Activated T-cell treated with anti-CD3 and anti-CD28 coated beads, Interleukin-2, amount 50 U/mL, for 24 hours (primary cell): ENCODE measurements at regions not wholly inside any gene's neighbourhood (a gene's known extent, or its start where the extent isn't known, plus 50 kb on each side); places are given as distances from the start of the nearest gene placed in this dataset.
"Not testable (repeated sequence)": the region's sequence is repeated elsewhere in the genome, so short reads cannot be mapped to it uniquely, and the experiment has no call there.

Experiments
- DNase-seq: peaks from one replicate; pipeline ENCODE4 v3.0.0-alpha.2; 2020
- H3K27ac Mint-ChIP-seq: 2 replicates; pipeline ENCODE4 v1.8.0; 2020; ENCODE audit warnings: mild to moderate bottlenecking, mixed read lengths
- H3K27me3 Mint-ChIP-seq: 2 replicates; pipeline ENCODE4 v1.8.0; 2020; ENCODE audit warnings: mixed read lengths
- H3K36me3 Mint-ChIP-seq: 2 replicates; pipeline ENCODE4 v1.8.0; 2020; ENCODE audit warnings: low read depth, mixed read lengths
- H3K4me1 Mint-ChIP-seq: 2 replicates; pipeline ENCODE4 v1.8.0; 2020; ENCODE audit warnings: low read depth, mixed read lengths
- H3K4me3 Mint-ChIP-seq: 2 replicates; pipeline ENCODE4 v1.8.0; 2020; ENCODE audit warnings: mild to moderate bottlenecking, moderate library complexity, mixed read lengths
- H3K9me3 Mint-ChIP-seq: 2 replicates; pipeline ENCODE4 v1.8.0; 2020; ENCODE audit warnings: mixed read lengths

DNA sequence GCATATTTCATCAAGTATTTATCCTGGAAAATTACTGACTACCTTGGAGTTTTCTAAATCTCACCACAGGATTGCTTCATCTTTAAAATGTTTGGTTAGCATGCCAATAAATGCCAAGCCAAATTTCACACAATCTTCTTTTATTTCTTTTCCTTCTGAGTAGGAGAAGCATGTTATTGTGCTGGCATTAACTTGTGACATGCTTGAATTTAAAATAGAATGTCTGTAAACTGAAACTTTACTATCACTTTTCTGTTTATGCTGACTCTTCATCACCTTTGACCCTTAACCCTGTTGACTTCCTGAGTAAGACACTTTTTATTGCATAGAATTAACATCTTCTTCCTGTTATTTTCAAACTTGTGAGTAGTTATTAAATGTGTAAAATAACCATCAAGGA lies 56.2 kb upstream of the LRRTM4 start:
- H3K27ac Mint-ChIP-seq: no peak overlapping the region
- H3K4me1 Mint-ChIP-seq: no peaks in the 10 kb centered on the region
- peaks cover 20% of the 10 kb centered on the region for H3K9me3 Mint-ChIP-seq
- no peaks in the 10 kb centered on the region for H3K27me3 Mint-ChIP-seq
- no peak overlapping the region for H3K4me3 Mint-ChIP-seq
- no peak for DNase-seq
- no peaks in the 10 kb centered on the region for H3K36me3 Mint-ChIP-seq

DNA sequence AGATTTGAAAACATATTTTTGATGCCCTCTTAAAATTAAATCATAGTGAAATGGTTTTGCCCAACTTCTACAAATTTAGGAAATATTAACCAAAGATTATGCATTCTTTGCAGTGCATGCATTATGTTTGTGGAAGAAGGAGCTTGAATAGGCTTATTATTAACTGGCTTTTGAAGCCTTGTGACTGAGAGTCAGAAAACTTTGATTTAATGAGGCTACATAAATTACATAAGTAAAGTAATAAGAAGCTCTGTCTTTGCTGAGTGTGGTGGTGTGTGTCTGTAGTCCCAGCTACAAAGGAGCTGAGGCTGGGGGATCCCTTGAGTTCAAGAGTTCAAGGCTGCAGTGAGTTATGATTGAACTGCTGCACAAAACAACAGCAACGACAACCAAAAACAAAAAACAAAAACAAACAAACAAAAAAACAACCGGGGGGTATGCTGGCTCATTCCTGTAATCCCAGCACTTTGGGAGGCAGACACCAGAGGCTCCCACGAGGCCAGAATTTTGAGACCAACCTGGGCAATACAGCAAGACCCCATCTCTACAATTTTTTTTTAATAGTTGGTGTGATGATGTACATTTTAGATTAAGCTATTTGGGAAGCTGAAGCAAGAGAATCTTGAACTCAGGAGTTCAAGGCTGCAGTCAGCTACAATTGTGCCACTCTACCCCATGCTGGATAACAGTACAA lies 57.0 kb upstream of the LRRTM4 start:
- Mint-ChIP-seq H3K4me1 (no peaks in the 10 kb centered on the region), H3K4me3 (no peak overlapping the region), H3K27me3 (no peaks in the 10 kb centered on the region), H3K36me3 (no peaks in the 10 kb centered on the region), H3K9me3 (peaks cover 23% of the 10 kb centered on the region), H3K27ac (no peak overlapping the region)
- DNase-seq: no peak

DNA sequence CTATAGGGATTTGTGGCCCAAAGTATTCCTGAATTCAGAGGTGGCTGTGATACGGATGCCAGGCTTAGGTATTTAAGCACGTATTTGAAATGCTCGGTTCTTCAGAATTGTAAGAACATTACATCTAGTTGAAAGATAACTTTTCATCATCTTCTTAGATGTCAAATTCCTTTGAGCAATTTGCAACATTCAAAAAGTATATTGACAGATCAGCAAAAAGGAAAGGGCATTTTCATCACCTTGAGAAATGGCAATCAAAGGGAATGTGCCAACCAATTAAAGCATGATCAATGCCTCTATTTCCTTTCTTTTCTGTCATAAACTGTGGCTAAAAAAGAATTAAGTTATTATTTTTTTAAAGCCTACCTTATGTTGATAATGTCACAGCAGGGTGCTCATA lies 66.3 kb upstream of the LRRTM4 start:
- Mint-ChIP-seq H3K27me3 (no peaks in the 10 kb centered on the region), H3K4me1 (no peaks in the 10 kb centered on the region), H3K36me3 (no peaks in the 10 kb centered on the region), H3K9me3 (peaks cover 22% of the 10 kb centered on the region), H3K27ac (no peak overlapping the region), H3K4me3 (no peak overlapping the region)
- DNase-seq: no peak

DNA sequence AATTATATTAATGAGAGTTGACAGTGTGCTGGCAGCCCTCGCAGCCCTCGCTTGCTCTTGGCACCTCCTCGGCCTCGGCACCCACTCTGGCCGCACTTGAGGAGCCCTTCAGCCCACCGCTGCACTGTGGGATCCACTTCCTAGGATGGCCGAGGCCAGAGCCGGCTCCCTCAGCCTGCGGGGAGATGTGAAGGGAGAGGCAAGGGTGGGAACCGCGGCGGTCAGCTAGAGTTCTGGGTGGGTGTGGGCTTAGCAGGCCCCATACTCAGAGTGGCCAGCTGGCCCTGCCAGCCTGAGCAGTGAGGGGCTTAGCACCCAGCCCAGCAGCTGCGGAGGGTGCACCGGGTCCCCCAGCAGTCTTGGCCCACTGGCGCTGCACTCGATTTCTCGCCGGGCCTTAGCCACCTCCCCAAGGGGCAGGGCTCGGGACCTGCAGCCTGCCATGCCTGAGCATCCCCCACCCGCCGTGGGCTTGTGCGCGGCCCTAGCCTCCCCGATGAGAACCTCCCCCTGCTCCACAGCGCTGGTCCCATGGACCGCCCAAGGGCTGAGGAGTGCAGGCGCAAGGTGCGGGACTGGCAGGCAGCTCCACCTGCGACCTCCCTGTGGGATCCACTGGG lies 68.2 kb upstream of the LRRTM4 start:
- Mint-ChIP-seq H3K9me3 (peaks cover 16% of the 10 kb centered on the region), H3K4me3 (no peak overlapping the region), H3K27ac (no peak overlapping the region), H3K36me3 (no peaks in the 10 kb centered on the region), H3K27me3 (no peaks in the 10 kb centered on the region), H3K4me1 (no peaks in the 10 kb centered on the region)
- DNase-seq: no peak

DNA sequence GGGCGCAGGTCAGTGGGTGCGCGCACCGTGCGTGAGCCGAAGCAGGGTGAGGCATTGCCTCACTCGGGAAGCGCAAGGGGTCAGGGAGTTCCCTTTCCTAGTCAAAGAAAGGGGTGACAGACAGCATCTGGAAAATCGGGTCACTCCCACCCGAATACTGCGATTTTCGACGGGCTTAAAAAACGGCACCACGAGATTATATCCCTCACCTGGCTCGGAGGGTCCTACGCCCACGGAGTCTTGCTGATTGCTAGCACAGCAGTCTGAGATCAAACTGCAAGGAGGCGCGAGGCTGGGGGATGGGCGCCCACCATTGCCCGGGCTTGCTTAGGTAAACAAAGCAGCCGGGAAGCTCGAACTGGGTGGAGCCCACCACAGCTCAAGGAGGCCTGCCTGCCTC lies 70.8 kb upstream of the LRRTM4 start:
- not testable (repeated sequence) for H3K27me3 Mint-ChIP-seq, H3K36me3 Mint-ChIP-seq, DNase-seq, H3K4me3 Mint-ChIP-seq, H3K27ac Mint-ChIP-seq, H3K4me1 Mint-ChIP-seq
- H3K9me3 Mint-ChIP-seq: peaks cover 11% of the 10 kb centered on the region

DNA sequence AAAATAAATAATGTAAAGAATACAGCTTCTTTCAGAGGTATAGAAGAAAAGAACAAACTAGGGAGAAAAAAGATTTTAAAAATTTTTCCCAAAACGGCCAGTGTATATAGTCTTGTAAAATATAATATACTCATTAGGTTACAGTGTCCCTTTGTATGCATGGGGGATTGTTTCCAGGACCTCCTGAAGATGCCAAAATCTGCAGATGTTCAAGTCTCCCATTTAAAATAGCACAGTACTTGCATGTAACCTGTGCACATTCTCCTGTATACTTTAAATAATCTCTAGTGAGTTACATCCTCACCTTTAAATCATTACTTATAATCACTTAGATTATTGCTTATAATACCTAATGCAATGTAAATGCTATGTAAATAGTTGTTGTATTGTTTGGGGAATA lies 80.6 kb upstream of the LRRTM4 start:
- H3K4me3 Mint-ChIP-seq: no peak overlapping the region
- no peak overlapping the region for H3K27ac Mint-ChIP-seq
- H3K9me3 Mint-ChIP-seq: peaks cover 8% of the 10 kb centered on the region
- H3K4me1 Mint-ChIP-seq: no peaks in the 10 kb centered on the region
- DNase-seq: no peak
- H3K27me3 Mint-ChIP-seq: no peaks in the 10 kb centered on the region
- no peaks in the 10 kb centered on the region for H3K36me3 Mint-ChIP-seq

DNA sequence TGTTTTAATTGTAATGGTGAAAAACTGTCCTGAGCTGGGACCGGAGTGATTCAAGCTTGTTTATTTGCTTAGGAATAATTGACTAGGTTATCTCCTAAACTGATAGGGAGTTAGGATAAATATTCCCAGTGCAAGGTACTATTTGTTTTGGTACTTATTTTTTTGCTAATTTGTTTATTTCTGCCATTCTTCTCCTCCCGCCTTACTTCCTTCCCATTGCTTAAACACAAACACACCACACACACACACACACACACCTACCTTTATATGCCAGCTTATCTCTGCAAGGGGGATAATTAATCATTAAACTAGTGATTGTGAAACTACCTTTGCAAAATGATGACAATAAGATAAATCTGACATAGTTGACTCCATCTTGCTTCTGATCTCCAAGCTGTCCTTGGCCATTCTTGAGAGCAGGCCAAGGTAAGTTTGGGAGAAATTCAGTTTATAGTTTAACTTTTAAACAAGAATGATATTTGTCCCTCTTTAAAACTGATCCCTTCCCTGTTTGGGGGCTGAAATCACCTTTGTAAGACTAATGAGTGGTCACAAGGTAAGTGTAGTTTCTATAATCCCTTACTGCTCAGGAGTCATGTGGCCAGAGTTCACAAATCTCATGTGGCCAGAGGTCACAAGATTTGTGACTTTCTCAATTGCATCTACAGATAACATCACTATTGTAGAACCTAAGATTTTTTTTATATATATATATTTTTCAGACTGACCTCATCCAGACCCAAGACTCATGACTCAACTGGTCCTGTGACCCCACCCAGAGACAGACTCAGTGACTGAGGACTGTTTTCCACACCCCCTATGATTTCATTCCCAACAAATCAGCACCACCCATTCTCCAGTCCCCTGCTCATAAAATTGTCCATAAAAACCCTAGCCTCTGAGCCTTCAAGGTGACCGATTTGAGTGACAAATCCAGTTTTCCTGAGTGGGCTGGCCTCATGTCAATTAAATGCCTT lies 83.1 kb upstream of the LRRTM4 start:
- no peak for DNase-seq
- Mint-ChIP-seq H3K36me3 (no peaks in the 10 kb centered on the region), H3K27me3 (no peaks in the 10 kb centered on the region), H3K9me3 (peaks cover 9% of the 10 kb centered on the region), H3K27ac (no peak overlapping the region), H3K4me3 (no peak overlapping the region), H3K4me1 (no peaks in the 10 kb centered on the region)

DNA sequence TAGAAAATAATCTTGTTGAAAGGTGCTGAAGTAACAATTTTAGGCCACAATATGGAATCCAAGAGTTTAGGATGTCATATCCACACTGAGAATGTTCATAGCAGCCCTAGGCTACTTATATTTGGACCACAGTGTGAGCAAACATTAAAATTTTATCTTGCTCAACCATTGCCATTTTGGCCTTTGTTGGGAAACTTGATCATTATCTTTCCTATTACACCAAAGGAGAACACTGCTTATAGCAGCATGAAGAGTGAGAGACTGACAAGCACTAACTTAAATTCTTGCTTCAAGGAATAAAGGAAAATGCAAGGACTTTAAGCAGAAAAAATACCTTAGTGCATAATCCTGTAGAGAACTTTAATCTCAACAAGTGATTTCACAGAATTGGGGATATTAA lies 86.3 kb upstream of the LRRTM4 start:
- H3K36me3 Mint-ChIP-seq: no peaks in the 10 kb centered on the region
- H3K27me3 Mint-ChIP-seq: no peaks in the 10 kb centered on the region
- H3K4me3 Mint-ChIP-seq: no peak overlapping the region
- H3K27ac Mint-ChIP-seq: no peak overlapping the region
- no peak for DNase-seq
- H3K4me1 Mint-ChIP-seq: no peaks in the 10 kb centered on the region
- H3K9me3 Mint-ChIP-seq: peaks cover 24% of the 10 kb centered on the region

DNA sequence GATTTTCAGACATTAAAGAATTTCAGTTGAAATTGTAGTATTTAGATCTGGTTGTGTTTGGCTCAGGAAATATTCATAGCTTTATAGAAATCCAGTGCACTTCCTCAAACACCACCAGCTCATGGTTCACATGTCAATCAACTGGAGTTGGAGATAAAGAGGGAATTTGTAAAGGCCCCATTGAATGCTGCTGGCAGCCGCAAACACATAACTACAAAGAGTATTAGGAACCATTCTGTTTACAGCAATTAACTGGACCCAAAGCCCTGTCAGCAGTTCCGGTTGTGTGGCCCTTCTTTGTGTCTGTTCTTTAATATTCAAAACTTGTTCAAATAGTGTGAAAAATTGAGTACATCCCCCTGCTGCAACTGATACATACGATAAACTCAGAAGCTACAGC lies 107.4 kb upstream of the LRRTM4 start:
- H3K27ac Mint-ChIP-seq: no peak overlapping the region
- no peak for DNase-seq
- H3K27me3 Mint-ChIP-seq: no peaks in the 10 kb centered on the region
- H3K4me3 Mint-ChIP-seq: no peak overlapping the region
- no peaks in the 10 kb centered on the region for H3K4me1 Mint-ChIP-seq
- H3K9me3 Mint-ChIP-seq: peaks cover 21% of the 10 kb centered on the region
- H3K36me3 Mint-ChIP-seq: no peaks in the 10 kb centered on the region

DNA sequence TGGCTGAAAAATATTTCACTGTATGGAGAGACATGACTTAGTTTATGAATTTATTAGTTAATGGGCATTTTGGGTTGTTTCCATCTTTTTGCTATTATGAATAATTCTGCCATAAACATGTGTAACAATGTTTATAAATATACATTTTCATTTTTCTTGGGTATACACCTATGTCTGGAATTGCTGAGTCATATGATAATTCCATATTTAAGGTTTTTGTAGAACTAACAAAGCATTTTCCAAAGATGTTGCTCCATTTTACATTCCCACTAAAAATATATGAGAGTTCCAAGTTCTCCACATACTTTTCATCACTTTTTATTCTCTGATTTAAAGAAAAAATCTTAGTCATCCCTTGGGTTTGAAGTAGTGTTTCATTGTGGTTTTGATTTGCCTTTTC lies 108.8 kb upstream of the LRRTM4 start:
- no peaks in the 10 kb centered on the region for H3K4me1 Mint-ChIP-seq
- no peak overlapping the region for H3K4me3 Mint-ChIP-seq
- H3K9me3 Mint-ChIP-seq: peaks cover 21% of the 10 kb centered on the region
- DNase-seq: no peak
- no peaks in the 10 kb centered on the region for H3K27me3 Mint-ChIP-seq
- no peaks in the 10 kb centered on the region for H3K36me3 Mint-ChIP-seq
- H3K27ac Mint-ChIP-seq: no peak overlapping the region

DNA sequence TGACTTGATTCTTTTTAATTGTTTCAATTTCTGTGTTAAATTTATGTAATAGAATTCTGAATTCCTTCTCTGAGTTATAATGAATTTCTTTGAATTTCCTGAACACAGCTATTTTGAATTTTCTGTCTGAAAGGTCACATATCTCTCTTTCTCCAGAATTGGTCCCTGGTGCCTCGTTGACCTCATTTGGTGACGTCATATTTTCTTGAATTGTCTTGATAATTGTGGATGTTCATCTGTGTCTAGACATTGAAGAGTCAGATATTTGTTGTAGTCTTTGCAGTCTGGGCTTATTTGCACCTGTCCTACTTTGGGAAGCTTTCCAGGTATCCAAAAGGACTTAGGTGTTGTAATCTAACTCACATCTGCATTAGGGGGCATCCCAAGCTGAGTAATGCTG lies 111.4 kb upstream of the LRRTM4 start:
- H3K27me3 Mint-ChIP-seq: no peaks in the 10 kb centered on the region
- no peak overlapping the region for H3K4me3 Mint-ChIP-seq

DNA sequence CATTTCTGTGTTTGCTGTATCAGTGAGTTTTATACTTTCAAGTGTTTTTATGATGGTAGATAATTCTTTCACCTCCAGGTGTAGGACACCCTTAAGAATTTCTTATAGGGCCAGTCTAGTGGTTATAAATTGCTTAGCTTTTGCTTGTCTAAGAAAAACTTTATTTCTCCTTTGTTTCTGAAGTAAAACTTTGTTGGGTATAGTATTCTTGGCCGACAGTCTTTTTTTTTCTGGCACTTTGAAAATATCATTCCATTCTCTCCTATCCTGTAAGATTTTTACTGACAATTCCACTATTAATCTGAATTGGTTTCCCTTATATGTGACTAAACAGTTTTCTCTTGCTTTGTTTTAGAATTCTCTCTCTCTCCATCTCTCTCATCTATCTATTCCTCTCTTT lies 118.7 kb upstream of the LRRTM4 start:
- H3K4me3 Mint-ChIP-seq: no peak overlapping the region
- no peak overlapping the region for H3K27ac Mint-ChIP-seq
- H3K27me3 Mint-ChIP-seq: no peaks in the 10 kb centered on the region
- H3K9me3 Mint-ChIP-seq: peaks cover 31% of the 10 kb centered on the region
- no peaks in the 10 kb centered on the region for H3K36me3 Mint-ChIP-seq
- no peak for DNase-seq
- no peaks in the 10 kb centered on the region for H3K4me1 Mint-ChIP-seq

More for the DNA sequence above, 111.4 kb upstream of the LRRTM4 start:
- Mint-ChIP-seq H3K36me3 (no peaks in the 10 kb centered on the region), H3K9me3 (peaks cover 25% of the 10 kb centered on the region), H3K27ac (no peak overlapping the region), H3K4me1 (no peaks in the 10 kb centered on the region)
- no peak for DNase-seq

DNA sequence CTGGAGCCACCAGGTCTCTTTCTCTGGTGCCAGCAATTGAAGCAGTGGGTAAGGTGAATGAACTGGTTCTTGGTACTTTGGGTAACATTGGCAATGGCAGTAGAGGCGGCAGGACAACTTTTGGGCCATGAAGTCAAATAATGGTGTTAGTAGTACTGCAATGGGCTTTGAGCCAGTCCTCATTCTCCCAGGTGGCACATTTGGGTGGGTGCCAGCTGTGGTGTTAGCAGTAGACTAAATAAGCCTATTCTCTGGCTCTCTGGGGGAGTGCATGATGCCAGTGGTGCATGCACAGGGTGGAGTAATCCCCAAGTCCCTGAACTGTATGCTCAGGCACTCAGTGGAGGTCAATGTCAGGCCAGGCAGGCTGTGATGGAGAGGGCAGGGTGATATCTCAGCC lies 120.2 kb upstream of the LRRTM4 start:
- Mint-ChIP-seq H3K4me1 (no peaks in the 10 kb centered on the region), H3K4me3 (no peak overlapping the region), H3K9me3 (peaks cover 27% of the 10 kb centered on the region), H3K27ac (no peak overlapping the region), H3K36me3 (no peaks in the 10 kb centered on the region), H3K27me3 (no peaks in the 10 kb centered on the region)
- DNase-seq: no peak

DNA sequence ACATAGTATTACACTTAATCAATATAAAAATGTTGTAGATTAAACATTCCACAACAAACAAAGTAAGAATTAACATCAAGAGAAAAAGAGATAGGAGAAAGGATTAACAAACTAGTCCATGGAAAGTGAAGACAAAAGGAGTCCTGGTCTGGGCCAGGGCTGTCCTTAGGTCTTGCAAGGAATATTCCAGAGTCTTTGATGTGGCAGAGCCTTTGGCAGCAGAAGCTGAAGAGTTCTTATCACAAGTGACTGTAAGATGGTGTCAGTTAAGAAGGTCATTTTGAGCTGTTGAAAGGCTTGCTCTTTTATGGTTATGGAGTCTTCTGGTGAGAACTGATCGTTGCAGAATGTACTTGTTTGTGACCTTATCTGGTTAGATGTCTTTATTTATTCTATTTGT lies 127.7 kb upstream of the LRRTM4 start:
- Mint-ChIP-seq H3K4me1 (no peaks in the 10 kb centered on the region), H3K27me3 (no peaks in the 10 kb centered on the region), H3K9me3 (peaks cover 12% of the 10 kb centered on the region), H3K27ac (no peak overlapping the region), H3K36me3 (no peaks in the 10 kb centered on the region), H3K4me3 (no peak overlapping the region)
- no peak for DNase-seq

DNA sequence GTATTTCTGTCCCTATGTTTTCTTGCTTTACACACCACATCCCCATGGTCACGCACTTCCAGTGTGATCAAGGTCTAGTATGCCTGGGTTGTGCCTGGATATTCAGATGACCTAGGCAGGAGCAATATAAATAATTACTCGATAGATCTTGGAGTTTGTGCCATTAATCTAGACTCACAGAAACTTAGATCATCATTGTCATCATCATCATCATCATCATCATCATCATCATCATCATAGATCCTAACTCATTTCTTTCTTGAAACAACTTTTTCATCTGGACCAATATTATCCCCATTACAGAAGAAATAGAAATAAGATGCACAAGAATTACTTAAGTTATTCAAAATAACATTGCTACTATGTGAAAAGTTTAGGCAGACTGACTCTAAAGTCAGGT lies 130.3 kb upstream of the LRRTM4 start:
- Mint-ChIP-seq H3K4me1 (no peaks in the 10 kb centered on the region), H3K36me3 (no peaks in the 10 kb centered on the region), H3K27ac (no peak overlapping the region), H3K9me3 (peaks cover 16% of the 10 kb centered on the region), H3K27me3 (no peaks in the 10 kb centered on the region), H3K4me3 (no peak overlapping the region)
- no peak for DNase-seq
